Fibroblast of the aortic adventitia (primary cell): ENCODE measurements at regions not wholly inside any gene's neighbourhood (a gene's known extent, or its start where the extent isn't known, plus 50 kb on each side); places are given as distances from the start of the nearest gene placed in this dataset.

ENCODE experiments used
- DNase-seq: peaks from one replicate; pipeline ENCODE4 v3.0.0-alpha.2; 2010; ENCODE audit warnings: low read depth
- H3K4me3 ChIP-seq: 2 replicates; pipeline ENCODE4 v1.5.1; 2011; ENCODE audit warnings: low read depth, mild to moderate bottlenecking, control low read depth, low read length, moderate library complexity
- CTCF ChIP-seq: IDR thresholded peaks from 2 replicates; pipeline ENCODE4 v1.5.1; 2011; ENCODE audit warnings: mild to moderate bottlenecking, low read length, control low read depth, inconsistent platforms; ENCODE audit not compliant: insufficient read depth

GRCh38 chr6:113529879-113530278, 327.3 kb upstream of the MARCKS start:
- no peak overlapping the region for H3K4me3 ChIP-seq
- TF ChIP-seq CTCF = no peak
- no peak for DNase-seq

- no peak for TF ChIP-seq CTCF
- peak; percentile 58 for DNase-seq
- no peak overlapping the region for H3K4me3 ChIP-seq
Observed at GRCh38 chr6:113530769-113531168, 326.4 kb upstream of the MARCKS start.

GRCh38 chr6:113539202-113539601, 317.9 kb upstream of the MARCKS start:
- DNase-seq = no peak
- H3K4me3 ChIP-seq = no peak overlapping the region
- TF ChIP-seq CTCF = no peak

- no peak for TF ChIP-seq CTCF
- H3K4me3 ChIP-seq = no peak overlapping the region
- peak; percentile 20 for DNase-seq
Observed at GRCh38 chr6:113539623-113540022, 317.5 kb upstream of the MARCKS start.

- no peak for TF ChIP-seq CTCF
- H3K4me3 ChIP-seq = no peak overlapping the region
- peak; percentile 58 for DNase-seq
Observed at GRCh38 chr6:113540466-113540865, 316.7 kb upstream of the MARCKS start.

- no peak overlapping the region for H3K4me3 ChIP-seq
- TF ChIP-seq CTCF = no peak
- no peak for DNase-seq
Observed at GRCh38 chr6:113551168-113551567, 306.0 kb upstream of the MARCKS start.

GRCh38 chr6:113556775-113557174, 300.4 kb upstream of the MARCKS start:
- no peak for DNase-seq
- TF ChIP-seq CTCF = no peak
- no peak overlapping the region for H3K4me3 ChIP-seq
